Stimulated activated naive CD8-positive, alpha-beta T cell treated with anti-CD3 and anti-CD28 coated beads, Interleukin-15, Interleukin-2, amounts not matched to agents 100 ng/mL and 50 ng/mL, for 24 hours (primary cell): ENCODE measurements at regions not wholly inside any gene's neighbourhood (a gene's known extent, or its start where the extent isn't known, plus 50 kb on each side); places are given as distances from the start of the nearest gene placed in this dataset.

ENCODE experiments used
- H3K27ac Mint-ChIP-seq: one replicate; pipeline ENCODE4 v1.8.0; 2021; ENCODE audit warnings: mild to moderate bottlenecking, mixed read lengths
- H3K27me3 Mint-ChIP-seq: one replicate; pipeline ENCODE4 v1.8.0; 2021; ENCODE audit warnings: mixed read lengths
- H3K36me3 Mint-ChIP-seq: one replicate; pipeline ENCODE4 v1.8.0; 2021; ENCODE audit warnings: low read depth, mixed read lengths
- H3K4me1 Mint-ChIP-seq: one replicate; pipeline ENCODE4 v1.8.0; 2021; ENCODE audit warnings: low read depth, mixed read lengths
- H3K4me3 Mint-ChIP-seq: one replicate; pipeline ENCODE4 v1.8.0; 2021; ENCODE audit warnings: mild to moderate bottlenecking, mixed read lengths
- H3K9me3 Mint-ChIP-seq: one replicate; pipeline ENCODE4 v1.8.0; 2021; ENCODE audit warnings: mixed read lengths

GRCh38 chr13:44298314-44298713, 75.3 kb upstream of the SERP2 start:
- H3K9me3 Mint-ChIP-seq, result no peaks in the 10 kb centered on the region
- H3K4me1 Mint-ChIP-seq, result peaks cover 42% of the 10 kb centered on the region
- no peaks in the 10 kb centered on the region for H3K36me3 Mint-ChIP-seq
- H3K27me3 Mint-ChIP-seq, result peaks cover 4% of the 10 kb centered on the region
- no peak overlapping the region for H3K27ac Mint-ChIP-seq
- no peak overlapping the region for H3K4me3 Mint-ChIP-seq

- H3K36me3 Mint-ChIP-seq, result no peaks in the 10 kb centered on the region
- peaks cover 38% of the 10 kb centered on the region for H3K4me1 Mint-ChIP-seq
- no peak overlapping the region for H3K4me3 Mint-ChIP-seq
- peaks cover 8% of the 10 kb centered on the region for H3K27me3 Mint-ChIP-seq
- no peak overlapping the region for H3K27ac Mint-ChIP-seq
- H3K9me3 Mint-ChIP-seq, result no peaks in the 10 kb centered on the region
These were observed 74.3 kb upstream of the SERP2 start for GRCh38 chr13:44299152-44299943.

- Mint-ChIP-seq H3K27ac (peak overlapping the region; percentile 27), H3K4me3 (peak overlapping the region; percentile 33), H3K36me3 (no peaks in the 10 kb centered on the region), H3K4me1 (peaks cover 39% of the 10 kb centered on the region), H3K9me3 (no peaks in the 10 kb centered on the region), H3K27me3 (peaks cover 8% of the 10 kb centered on the region)
These were observed 72.6 kb upstream of the SERP2 start for GRCh38 chr13:44300895-44301638.

GRCh38 chr13:44301639-44302015, 72.0 kb upstream of the SERP2 start:
- H3K4me3 Mint-ChIP-seq, result peak overlapping the region; percentile 33

GRCh38 chr13:44302233-44302632, 71.4 kb upstream of the SERP2 start:
- no peak overlapping the region for H3K27ac Mint-ChIP-seq
- no peak overlapping the region for H3K4me3 Mint-ChIP-seq
- H3K4me1 Mint-ChIP-seq, result peaks cover 50% of the 10 kb centered on the region
- H3K27me3 Mint-ChIP-seq, result peaks cover 11% of the 10 kb centered on the region
- no peaks in the 10 kb centered on the region for H3K36me3 Mint-ChIP-seq
- H3K9me3 Mint-ChIP-seq, result no peaks in the 10 kb centered on the region

More at GRCh38 chr13:44301639-44302015, 72.0 kb upstream of the SERP2 start:
- Mint-ChIP-seq H3K27me3 (peaks cover 8% of the 10 kb centered on the region), H3K36me3 (no peaks in the 10 kb centered on the region), H3K27ac (peak overlapping the region; percentile 13), H3K9me3 (no peaks in the 10 kb centered on the region), H3K4me1 (peaks cover 45% of the 10 kb centered on the region)

GRCh38 chr13:44302940-44303575, 70.6 kb upstream of the SERP2 start:
- H3K4me1 Mint-ChIP-seq, result peaks cover 50% of the 10 kb centered on the region
- peaks cover 11% of the 10 kb centered on the region for H3K27me3 Mint-ChIP-seq
- no peak overlapping the region for H3K27ac Mint-ChIP-seq
- no peaks in the 10 kb centered on the region for H3K9me3 Mint-ChIP-seq
- H3K4me3 Mint-ChIP-seq, result no peak overlapping the region
- H3K36me3 Mint-ChIP-seq, result no peaks in the 10 kb centered on the region

GRCh38 chr13:44303681-44304432, 69.8 kb upstream of the SERP2 start:
- peaks cover 11% of the 10 kb centered on the region for H3K27me3 Mint-ChIP-seq
- H3K9me3 Mint-ChIP-seq, result no peaks in the 10 kb centered on the region
- no peak overlapping the region for H3K4me3 Mint-ChIP-seq
- H3K4me1 Mint-ChIP-seq, result peaks cover 50% of the 10 kb centered on the region
- no peaks in the 10 kb centered on the region for H3K36me3 Mint-ChIP-seq
- H3K27ac Mint-ChIP-seq, result no peak overlapping the region

- Mint-ChIP-seq H3K27me3 (peaks cover 15% of the 10 kb centered on the region), H3K36me3 (no peaks in the 10 kb centered on the region), H3K9me3 (no peaks in the 10 kb centered on the region), H3K4me1 (peaks cover 50% of the 10 kb centered on the region), H3K27ac (no peak overlapping the region), H3K4me3 (no peak overlapping the region)
These were observed 69.2 kb upstream of the SERP2 start for GRCh38 chr13:44304433-44304725.

GRCh38 chr13:44305286-44305685, 68.3 kb upstream of the SERP2 start:
- no peak overlapping the region for H3K4me3 Mint-ChIP-seq
- peaks cover 50% of the 10 kb centered on the region for H3K4me1 Mint-ChIP-seq
- no peaks in the 10 kb centered on the region for H3K9me3 Mint-ChIP-seq
- no peak overlapping the region for H3K27ac Mint-ChIP-seq
- H3K36me3 Mint-ChIP-seq, result no peaks in the 10 kb centered on the region
- peaks cover 15% of the 10 kb centered on the region for H3K27me3 Mint-ChIP-seq

GRCh38 chr13:44305917-44306370, 67.7 kb upstream of the SERP2 start:
- Mint-ChIP-seq H3K4me1 (peaks cover 48% of the 10 kb centered on the region), H3K27ac (no peak overlapping the region), H3K36me3 (no peaks in the 10 kb centered on the region), H3K4me3 (no peak overlapping the region), H3K27me3 (peaks cover 15% of the 10 kb centered on the region), H3K9me3 (no peaks in the 10 kb centered on the region)

- Mint-ChIP-seq H3K27ac (no peak overlapping the region), H3K9me3 (no peaks in the 10 kb centered on the region), H3K27me3 (peaks cover 13% of the 10 kb centered on the region), H3K36me3 (no peaks in the 10 kb centered on the region), H3K4me1 (peaks cover 41% of the 10 kb centered on the region), H3K4me3 (no peak overlapping the region)
These were observed 67.0 kb upstream of the SERP2 start for GRCh38 chr13:44306371-44307192.

GRCh38 chr13:44307255-44307654, 66.4 kb upstream of the SERP2 start:
- Mint-ChIP-seq H3K36me3 (no peaks in the 10 kb centered on the region), H3K4me1 (peaks cover 34% of the 10 kb centered on the region), H3K27me3 (peaks cover 11% of the 10 kb centered on the region), H3K4me3 (no peak overlapping the region), H3K9me3 (no peaks in the 10 kb centered on the region), H3K27ac (no peak overlapping the region)

GRCh38 chr13:44307844-44308243, 65.8 kb upstream of the SERP2 start:
- peaks cover 11% of the 10 kb centered on the region for H3K27me3 Mint-ChIP-seq
- H3K9me3 Mint-ChIP-seq, result no peaks in the 10 kb centered on the region
- H3K36me3 Mint-ChIP-seq, result no peaks in the 10 kb centered on the region
- H3K4me1 Mint-ChIP-seq, result peaks cover 35% of the 10 kb centered on the region
- H3K27ac Mint-ChIP-seq, result no peak overlapping the region
- no peak overlapping the region for H3K4me3 Mint-ChIP-seq

- Mint-ChIP-seq H3K36me3 (no peaks in the 10 kb centered on the region), H3K27me3 (peaks cover 11% of the 10 kb centered on the region), H3K4me3 (no peak overlapping the region)
These were observed 65.3 kb upstream of the SERP2 start for GRCh38 chr13:44308352-44308751.

More at GRCh38 chr13:44308352-44308751, 65.3 kb upstream of the SERP2 start:
- H3K4me1 Mint-ChIP-seq, result peaks cover 36% of the 10 kb centered on the region
- H3K27ac Mint-ChIP-seq, result no peak overlapping the region
- H3K9me3 Mint-ChIP-seq, result no peaks in the 10 kb centered on the region
